Osteoblast (primary cell): ENCODE measurements at regions not wholly inside any gene's neighbourhood (a gene's known extent, or its start where the extent isn't known, plus 50 kb on each side); places are given as distances from the start of the nearest gene placed in this dataset.

Experiments
- DNase-seq: peaks from one replicate; pipeline ENCODE4 v3.0.0; 2011; ENCODE audit warnings: low spot score, mixed read lengths; ENCODE audit not compliant: insufficient read length; ENCODE audit errors: missing footprints
- H2AFZ ChIP-seq: 2 replicates; pipeline ENCODE4 v1.6.0; 2011; ENCODE audit warnings: mild to moderate bottlenecking, low read length
- H3K27ac ChIP-seq: 2 replicates; pipeline ENCODE4 v1.5.1; 2011; ENCODE audit warnings: mild to moderate bottlenecking, low read depth, low read length, moderate library complexity
- H3K27me3 ChIP-seq: 2 replicates; pipeline ENCODE4 v1.6.0; 2012; ENCODE audit warnings: mild to moderate bottlenecking, control low read depth, inconsistent platforms, low read length, moderate library complexity; ENCODE audit not compliant: insufficient read depth
- H3K36me3 ChIP-seq: 2 replicates; pipeline ENCODE4 v1.5.1; 2011; ENCODE audit warnings: mild to moderate bottlenecking, low read length, control low read depth, moderate library complexity; ENCODE audit not compliant: insufficient read depth
- H3K4me1 ChIP-seq: 2 replicates; pipeline ENCODE4 v1.5.1; 2011; ENCODE audit warnings: mild to moderate bottlenecking, low read length, control low read depth, moderate library complexity; ENCODE audit not compliant: insufficient read depth
- H3K4me2 ChIP-seq: 2 replicates; pipeline ENCODE4 v1.6.0; 2011; ENCODE audit warnings: mild to moderate bottlenecking, low read length; ENCODE audit not compliant: insufficient read depth
- H3K4me3 ChIP-seq: fragments of 200-600 bp; sonication (generic); 3 replicates; pipeline ENCODE4 v1.5.1; 2012; ENCODE audit warnings: mild to moderate bottlenecking, low read length, inconsistent platforms; ENCODE audit not compliant: insufficient read depth
- H3K79me2 ChIP-seq: 2 replicates; pipeline ENCODE4 v1.6.0; 2012; ENCODE audit warnings: mild to moderate bottlenecking, low read length, control low read depth, inconsistent platforms; ENCODE audit not compliant: insufficient read depth
- H3K9me3 ChIP-seq: 2 replicates; pipeline ENCODE4 v1.5.1; 2011; ENCODE audit warnings: low read depth, low read length, control low read depth
- H4K20me1 ChIP-seq: 2 replicates; pipeline ENCODE4 v1.6.0; 2012; ENCODE audit warnings: mild to moderate bottlenecking, low read length, control low read depth; ENCODE audit not compliant: insufficient read depth
- CTCF ChIP-seq: IDR thresholded peaks from 2 replicates; pipeline ENCODE4 v1.5.1; 2011; ENCODE audit warnings: mild to moderate bottlenecking, low read depth, low read length, moderate library complexity; ENCODE audit errors: extremely low read depth

GRCh38 chr11:28512143-28512756 is 404.1 kb downstream of the METTL15 start:
- Histone ChIP-seq H3K4me2 (no peak overlapping the region), H3K27ac (no peak overlapping the region), H3K4me1 (no peaks in the 10 kb centered on the region), H4K20me1 (no peaks in the 10 kb centered on the region), H3K4me3 (no peak overlapping the region), H3K27me3 (no peaks in the 10 kb centered on the region), H3K79me2 (no peaks in the 10 kb centered on the region), H3K9me3 (no peaks in the 10 kb centered on the region), H3K36me3 (no peaks in the 10 kb centered on the region), H2AFZ (no peak overlapping the region)
- DNase-seq: no peak
- TF ChIP-seq CTCF: no peak

- Histone ChIP-seq H3K4me1 (no peaks in the 10 kb centered on the region), H3K4me3 (no peak overlapping the region), H3K79me2 (no peaks in the 10 kb centered on the region), H3K27ac (no peak overlapping the region), H3K9me3 (no peaks in the 10 kb centered on the region), H3K27me3 (no peaks in the 10 kb centered on the region), H3K4me2 (no peak overlapping the region), H4K20me1 (no peaks in the 10 kb centered on the region), H3K36me3 (no peaks in the 10 kb centered on the region), H2AFZ (no peak overlapping the region)
- no peak for TF ChIP-seq CTCF
- DNase-seq: no peak
Observed at GRCh38 chr11:28505232-28505631, 397.0 kb downstream of the METTL15 start.

- no peaks in the 10 kb centered on the region for H3K27me3 ChIP-seq
- no peak overlapping the region for H2AFZ ChIP-seq
- no peak for TF ChIP-seq CTCF
- no peaks in the 10 kb centered on the region for H4K20me1 ChIP-seq
- peak; percentile 52 for DNase-seq
- no peaks in the 10 kb centered on the region for H3K4me1 ChIP-seq
- no peaks in the 10 kb centered on the region for H3K9me3 ChIP-seq
- no peaks in the 10 kb centered on the region for H3K36me3 ChIP-seq
- no peak overlapping the region for H3K4me3 ChIP-seq
- H3K4me2 ChIP-seq: no peak overlapping the region
- no peaks in the 10 kb centered on the region for H3K79me2 ChIP-seq
- H3K27ac ChIP-seq: no peak overlapping the region
Observed at GRCh38 chr11:28504555-28505110, 396.4 kb downstream of the METTL15 start.

GRCh38 chr11:28495333-28495732 is 387.1 kb downstream of the METTL15 start:
- Histone ChIP-seq H3K27me3 (no peaks in the 10 kb centered on the region), H3K9me3 (no peaks in the 10 kb centered on the region), H3K4me1 (peaks cover 11% of the 10 kb centered on the region), H3K79me2 (no peaks in the 10 kb centered on the region), H3K4me2 (no peak overlapping the region), H3K4me3 (no peak overlapping the region), H4K20me1 (no peaks in the 10 kb centered on the region), H3K27ac (no peak overlapping the region), H2AFZ (no peak overlapping the region), H3K36me3 (no peaks in the 10 kb centered on the region)
- DNase-seq: no peak
- no peak for TF ChIP-seq CTCF
